NCI-H1436 (cell line): ENCODE measurements at regions not wholly inside any gene's neighbourhood (a gene's known extent, or its start where the extent isn't known, plus 50 kb on each side); places are given as distances from the start of the nearest gene placed in this dataset.
"Not testable (repeated sequence)": the region's sequence is repeated elsewhere in the genome, so short reads cannot be mapped to it uniquely, and the experiment has no call there.

ENCODE experiments used
- DNase-seq: peaks from one replicate; lab custom pipeline; 2025; lab: John Stamatoyannopoulos, UW

DNA sequence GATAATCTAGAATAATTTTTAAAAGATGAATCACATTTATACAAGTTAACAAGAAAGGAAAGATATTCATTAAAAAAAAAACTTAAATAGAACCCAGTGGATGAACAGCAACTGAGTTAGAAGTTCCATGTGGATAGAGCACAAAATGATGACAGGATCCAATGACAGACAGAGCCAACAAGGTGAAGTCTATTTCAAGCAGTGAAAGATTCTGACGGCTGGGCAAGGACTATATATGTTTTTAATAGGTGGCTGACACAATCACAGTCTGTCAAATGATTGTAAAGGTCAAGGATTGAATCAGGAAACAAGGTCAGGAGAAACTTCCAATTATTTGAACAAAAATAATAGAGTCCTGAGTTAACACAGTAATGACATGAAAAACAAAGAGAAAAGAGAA, 1460.0 kb upstream of the CDH8 start:
- DNase-seq: no peak

GRCh38 chr16:63488955-63489354, 1452.7 kb upstream of the CDH8 start:
- DNase-seq: no peak

DNA sequence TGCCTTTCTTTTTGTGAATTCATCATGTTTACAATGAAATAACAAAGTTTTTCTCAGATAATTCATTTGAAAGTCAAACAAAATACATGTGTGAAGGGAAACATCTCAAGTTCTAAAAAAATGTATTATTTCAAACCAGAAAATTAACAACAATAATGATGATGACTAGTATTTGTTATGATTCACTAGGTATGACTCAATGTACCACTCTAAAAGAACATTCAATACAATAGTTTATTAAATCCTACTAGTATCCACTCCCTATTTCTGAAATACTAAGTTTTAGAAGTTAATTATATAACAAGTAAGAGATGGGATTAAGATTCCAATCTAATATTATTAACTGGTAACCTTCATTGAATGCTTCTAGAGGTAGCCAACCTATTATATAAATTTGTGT, 1444.8 kb upstream of the CDH8 start:
- no peak for DNase-seq

- no peak for DNase-seq
Measured at GRCh38 chr16:63473725-63474124, 1437.5 kb upstream of the CDH8 start.

GRCh38 chr16:63467513-63467912, 1431.3 kb upstream of the CDH8 start:
- DNase-seq: no peak

DNA sequence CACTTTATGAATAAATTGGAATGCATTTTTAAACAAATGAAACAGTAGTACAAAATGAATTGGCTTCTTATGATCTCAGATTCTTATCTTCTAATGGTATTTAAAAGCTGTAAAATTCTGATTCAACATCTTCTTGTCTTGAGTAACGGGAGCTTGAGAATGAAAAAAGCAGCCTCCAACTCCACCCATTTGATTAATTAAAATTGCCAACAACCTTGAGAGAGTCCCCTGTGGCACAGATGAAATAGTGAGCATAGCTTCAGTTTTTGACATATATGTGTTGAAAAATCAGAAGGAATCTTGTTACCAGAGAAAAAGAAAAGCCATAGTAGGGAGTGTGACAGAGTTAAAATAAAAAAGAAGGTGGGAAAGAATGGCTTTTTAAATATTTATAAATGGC, 1426.1 kb upstream of the CDH8 start:
- no peak for DNase-seq

DNA sequence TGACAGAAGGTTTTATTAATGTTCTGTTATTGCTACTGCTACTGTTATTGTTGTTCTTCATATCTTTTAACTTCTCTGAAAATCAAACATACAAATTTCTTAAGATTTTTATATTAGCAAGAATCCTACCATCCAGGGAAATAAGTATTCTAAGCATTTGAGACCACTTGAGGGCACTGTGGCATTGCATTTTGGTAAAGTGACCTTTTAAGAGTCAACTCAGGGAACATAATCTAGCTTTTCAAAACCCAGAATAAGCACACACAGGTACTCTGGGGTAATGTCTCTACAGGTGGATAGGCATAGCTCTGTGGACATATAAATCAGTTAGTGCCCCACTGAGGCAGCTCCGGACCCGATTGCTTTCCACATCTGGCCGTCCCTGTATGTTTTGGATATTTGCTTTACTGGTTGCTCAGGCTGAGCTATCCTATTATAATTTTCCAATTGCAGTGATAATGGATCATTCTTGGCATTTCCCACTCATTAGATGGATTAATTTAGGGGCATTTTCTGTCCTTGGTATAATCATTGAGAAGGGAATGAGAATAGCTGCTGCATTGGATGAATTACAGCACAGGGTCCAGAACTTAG, 1425.1 kb upstream of the CDH8 start:
- no peak for DNase-seq

GRCh38 chr16:63458846-63459245, 1422.6 kb upstream of the CDH8 start:
- no peak for DNase-seq

- DNase-seq: no peak
Measured at GRCh38 chr16:63457869-63458268, 1421.6 kb upstream of the CDH8 start.

GRCh38 chr16:63453261-63453660, 1417.0 kb upstream of the CDH8 start:
- no peak for DNase-seq

DNA sequence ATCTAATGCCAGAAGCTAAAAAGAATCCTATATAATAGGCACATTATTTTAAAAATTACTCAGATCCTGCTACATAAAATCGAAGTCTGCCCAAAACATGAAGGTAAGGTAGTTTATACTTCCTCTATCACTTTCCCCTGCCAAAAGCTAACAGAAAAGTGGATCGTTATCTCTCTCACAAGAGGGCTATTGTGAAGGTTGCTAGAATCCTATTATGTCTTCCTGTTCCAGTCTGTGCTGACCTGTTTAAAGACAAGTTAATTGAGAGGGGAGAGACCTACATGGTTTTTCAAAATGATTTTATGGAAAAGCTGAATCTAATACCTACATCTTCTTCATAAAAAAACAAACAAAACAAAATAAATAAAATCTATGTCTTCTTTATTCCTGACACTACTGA, 1410.9 kb upstream of the CDH8 start:
- no peak for DNase-seq

DNA sequence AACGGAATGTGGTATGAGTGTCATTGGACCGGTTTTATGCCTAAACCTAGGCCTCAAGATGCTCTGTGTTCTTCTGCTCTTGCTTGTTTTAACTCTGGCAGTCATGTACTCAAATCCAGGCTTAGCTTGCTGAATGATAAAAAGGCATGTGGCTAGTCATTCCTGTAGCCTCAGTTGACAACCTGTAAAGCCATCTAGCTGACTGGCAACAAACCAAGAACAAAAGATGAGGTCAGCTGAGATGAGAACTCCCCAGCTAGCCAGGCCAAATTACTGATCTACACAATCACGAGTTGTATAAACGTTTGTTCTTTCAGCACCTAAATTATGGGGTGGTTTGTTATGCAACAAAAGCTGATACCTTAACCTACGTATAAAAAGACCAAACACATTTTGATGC, 1406.0 kb upstream of the CDH8 start:
- DNase-seq: no peak

DNA sequence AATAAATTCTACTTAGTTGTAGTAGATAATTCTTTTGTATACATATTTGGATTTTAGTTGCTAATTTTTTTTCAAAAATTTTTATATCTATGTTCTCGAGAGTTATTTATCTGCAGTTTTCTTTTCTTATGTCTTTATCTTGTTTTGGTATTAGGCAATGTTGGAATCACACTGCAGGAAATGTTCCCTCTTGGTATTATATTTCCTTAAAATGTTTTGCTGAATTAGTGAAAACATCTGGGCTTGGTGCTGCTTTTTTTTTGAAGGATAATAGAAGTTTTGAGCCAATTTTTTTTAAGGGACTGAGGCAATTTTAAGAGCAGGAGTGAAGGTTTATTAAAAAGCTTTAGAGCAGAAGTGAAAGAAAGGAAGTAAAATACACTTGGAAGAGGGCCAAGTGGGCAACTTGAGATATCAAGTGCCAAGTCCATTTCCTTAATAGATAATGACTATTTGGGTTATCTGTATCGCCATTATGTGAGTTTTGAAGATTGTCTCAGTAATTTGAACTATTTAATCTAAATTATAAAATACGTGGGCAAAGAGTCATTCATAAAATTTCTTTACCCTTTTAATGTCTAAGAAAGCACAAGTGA, 1390.1 kb upstream of the CDH8 start:
- no peak for DNase-seq

DNA sequence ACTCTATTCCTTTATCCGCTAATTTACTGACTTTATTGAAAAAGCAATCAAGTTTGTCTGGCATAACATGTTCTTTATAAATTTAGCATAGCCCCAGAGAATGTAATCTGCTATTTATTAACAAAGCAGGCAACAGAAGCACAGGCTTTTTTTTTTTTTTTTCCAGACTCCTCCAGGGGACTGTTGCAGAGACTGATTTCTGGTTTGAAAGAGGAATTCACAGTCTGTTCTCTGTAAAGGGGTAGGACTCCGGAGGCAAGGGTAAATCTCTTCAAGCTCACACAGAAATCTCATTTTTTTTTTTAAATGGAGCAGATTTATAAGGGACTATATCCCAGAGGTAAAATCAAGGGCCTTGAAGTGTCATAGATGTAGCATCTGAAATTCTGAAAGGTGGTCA, 1386.5 kb upstream of the CDH8 start:
- no peak for DNase-seq

DNA sequence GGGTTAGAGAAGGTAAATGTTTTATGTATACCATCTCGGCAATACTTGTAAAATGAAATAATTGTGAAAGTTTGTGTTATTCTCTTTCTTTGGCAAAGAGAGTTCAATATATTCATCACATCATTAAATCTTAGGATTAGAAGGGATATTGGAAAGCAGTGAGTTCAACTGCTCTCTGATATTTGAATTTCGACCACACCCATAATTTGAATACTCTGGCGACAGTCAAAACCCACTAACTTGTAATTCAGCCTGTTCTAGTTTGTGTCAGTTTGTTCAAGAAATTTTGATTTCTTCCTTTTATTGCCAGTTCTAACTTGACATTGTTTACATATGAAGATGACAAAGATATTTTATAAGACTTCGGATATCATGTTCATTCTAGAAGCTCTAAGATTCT, 1380.5 kb upstream of the CDH8 start:
- no peak for DNase-seq

GRCh38 chr16:63415014-63415413, 1378.8 kb upstream of the CDH8 start:
- DNase-seq: no peak

GRCh38 chr16:63410594-63410993, 1374.4 kb upstream of the CDH8 start:
- DNase-seq: no peak

- no peak for DNase-seq
Measured at GRCh38 chr16:63403792-63404191, 1367.6 kb upstream of the CDH8 start.

DNA sequence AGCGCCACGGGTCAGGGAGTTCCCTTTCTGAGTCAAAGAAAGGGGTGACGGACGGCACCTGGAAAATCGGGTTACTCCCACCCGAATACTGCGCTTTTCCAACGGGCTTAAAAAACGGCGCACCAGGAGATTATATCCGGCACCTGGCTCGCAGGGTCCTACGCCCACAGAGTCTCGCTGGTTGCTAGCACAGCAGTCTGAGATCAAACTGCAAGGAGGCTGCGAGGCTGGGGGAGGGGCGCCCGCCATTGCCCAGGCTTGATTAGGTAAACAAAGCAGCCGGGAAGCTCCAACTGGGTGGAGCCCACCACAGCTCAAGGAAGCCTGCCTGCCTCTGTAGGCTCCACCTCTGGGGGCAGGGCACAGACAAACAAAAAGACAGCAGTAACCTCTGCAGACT, 1352.0 kb upstream of the CDH8 start:
- DNase-seq: not testable (repeated sequence)

GRCh38 chr16:63385714-63386432, 1349.6 kb upstream of the CDH8 start:
- DNase-seq: no peak

- DNase-seq: no peak
Measured at GRCh38 chr16:63373744-63374143, 1337.5 kb upstream of the CDH8 start.

DNA sequence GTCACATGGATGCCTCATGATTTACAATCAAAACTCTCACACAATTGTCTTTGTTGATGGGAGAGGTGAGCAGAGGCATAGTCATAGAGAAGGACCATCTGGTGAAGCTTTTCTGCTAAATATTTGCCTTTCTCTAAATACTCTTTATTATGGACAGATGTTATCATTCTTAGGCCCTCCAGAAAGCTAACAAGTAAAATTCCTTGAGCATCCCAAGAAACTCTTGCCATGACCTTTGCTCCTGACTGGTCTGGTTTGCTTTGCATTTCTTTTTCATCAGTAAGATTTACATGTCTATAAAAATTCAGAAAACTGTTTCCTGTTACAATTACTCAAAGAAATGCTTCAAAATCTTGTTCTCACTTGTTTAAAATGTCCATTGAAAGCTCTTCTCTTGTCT, 1336.6 kb upstream of the CDH8 start:
- DNase-seq: no peak

- no peak for DNase-seq
Measured at GRCh38 chr16:63372283-63372682, 1336.0 kb upstream of the CDH8 start.
